Prostate gland (tissue), 2 donors: ENCODE measurements at regions not wholly inside any gene's neighbourhood (a gene's known extent, or its start where the extent isn't known, plus 50 kb on each side); places are given as distances from the start of the nearest gene placed in this dataset.

Experiments
- DNase-seq: peaks from one replicate; pipeline ENCODE4 v3.0.0-alpha.2; 2019; ENCODE audit warnings: low spot score
- H3K27ac ChIP-seq, 2 donors: fragments of 200-600 bp; sonication (generic); 2 replicates each; pipeline ENCODE4 v1.5.1; 2017 to 2019
- H3K27me3 ChIP-seq: fragments of 200-600 bp; sonication (generic); replicated peaks from 2 replicates; pipeline ENCODE4 v1.5.1; 2019; ENCODE audit not compliant: insufficient read depth
- H3K36me3 ChIP-seq, 2 donors: fragments of 200-600 bp; sonication (generic); 1 replicate in 1 of 2; 2 replicates in 1 of 2; pipeline versions ENCODE4 v1.5.1 to v1.8.1; 2017 to 2019
- H3K4me1 ChIP-seq: fragments of 200-600 bp; sonication (generic); replicated peaks from 2 replicates; pipeline ENCODE4 v1.5.1; 2019
- H3K4me3 ChIP-seq, 2 donors: fragments of 200-600 bp; sonication (generic); 2 replicates each; pipeline ENCODE4 v1.5.1; 2017 to 2019
- H3K9me3 ChIP-seq: fragments of 200-600 bp; sonication (generic); 2 replicates; pipeline ENCODE4 v1.5.1; 2017
- POLR2A ChIP-seq: fragments of 450-650 bp; IDR thresholded peaks from one replicate; pipeline ENCODE4 v1.6.1; 2016; ENCODE audit warnings: antibody characterized with exemption, mild to moderate bottlenecking
- POLR2AphosphoS5 ChIP-seq: sonication (generic); formaldehyde crosslinking; IDR thresholded peaks from one replicate; pipeline ENCODE4 v1.6.1; 2017; ENCODE audit warnings: antibody characterized with exemption
- WGBS: methylation state at CpG from one replicate; pipeline ENCODE4 v1.1.5; 2018; 5-methylcytosine and 5-hydroxymethylcytosine counted together
- intact Hi-C: fragments of 100-400 bp; cut with DNase I; formaldehyde crosslinking; loops from one replicate; pipeline ENCODE4 v1.14.2; 2022
- TF ChIP-seq, protein P1 (sequence below), 4 experiments: fragments of 200-600 bp in 2 of 4; fragments of 450-650 bp in 2 of 4; sonication (generic) in 2 of 4; IDR thresholded peaks; 1 replicate in 3 of 4; 2 replicates in 1 of 4; pipeline ENCODE4 v1.5.1; 2016 to 2019; ENCODE audit warnings: antibody characterized with exemption in 4 of 4, mild to moderate bottlenecking in 2 of 4, moderate library complexity in 2 of 4

DNA sequence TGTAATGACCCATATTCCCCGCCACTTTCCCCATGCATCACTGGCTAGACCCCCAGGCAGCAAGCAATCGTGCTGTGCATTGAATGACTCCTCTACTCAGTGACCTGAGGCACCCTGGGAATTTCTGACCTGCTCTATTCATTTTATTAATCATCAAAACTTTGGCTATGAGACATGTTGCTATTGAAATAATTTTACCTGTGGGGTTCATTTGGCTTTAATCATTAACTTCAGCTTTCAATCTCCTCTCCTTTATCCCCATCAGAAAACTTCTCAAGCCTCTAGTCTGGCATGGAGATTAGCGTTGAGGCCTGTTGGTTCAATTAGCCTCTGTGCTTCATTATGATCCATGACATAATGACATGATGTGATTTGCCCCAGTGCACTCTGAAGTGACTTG lies 429.0 kb downstream of the ZNF608 start:
- DNase-seq = no peak
- Histone ChIP-seq H3K36me3 (no peaks in the 10 kb centered on the region), H3K27me3 (no peaks in the 10 kb centered on the region), H3K4me1 (no peaks in the 10 kb centered on the region), H3K4me3 (no peak overlapping the region), H3K9me3 (no peaks in the 10 kb centered on the region), H3K27ac (no peak overlapping the region)
- intact Hi-C loops = no loop called here
- TF ChIP-seq, protein P1, sequence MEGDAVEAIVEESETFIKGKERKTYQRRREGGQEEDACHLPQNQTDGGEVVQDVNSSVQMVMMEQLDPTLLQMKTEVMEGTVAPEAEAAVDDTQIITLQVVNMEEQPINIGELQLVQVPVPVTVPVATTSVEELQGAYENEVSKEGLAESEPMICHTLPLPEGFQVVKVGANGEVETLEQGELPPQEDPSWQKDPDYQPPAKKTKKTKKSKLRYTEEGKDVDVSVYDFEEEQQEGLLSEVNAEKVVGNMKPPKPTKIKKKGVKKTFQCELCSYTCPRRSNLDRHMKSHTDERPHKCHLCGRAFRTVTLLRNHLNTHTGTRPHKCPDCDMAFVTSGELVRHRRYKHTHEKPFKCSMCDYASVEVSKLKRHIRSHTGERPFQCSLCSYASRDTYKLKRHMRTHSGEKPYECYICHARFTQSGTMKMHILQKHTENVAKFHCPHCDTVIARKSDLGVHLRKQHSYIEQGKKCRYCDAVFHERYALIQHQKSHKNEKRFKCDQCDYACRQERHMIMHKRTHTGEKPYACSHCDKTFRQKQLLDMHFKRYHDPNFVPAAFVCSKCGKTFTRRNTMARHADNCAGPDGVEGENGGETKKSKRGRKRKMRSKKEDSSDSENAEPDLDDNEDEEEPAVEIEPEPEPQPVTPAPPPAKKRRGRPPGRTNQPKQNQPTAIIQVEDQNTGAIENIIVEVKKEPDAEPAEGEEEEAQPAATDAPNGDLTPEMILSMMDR (IDR thresholded peaks at IDR 0.05) = no peak
- TF ChIP-seq POLR2AphosphoS5 = no peak
- TF ChIP-seq POLR2A = no peak
- WGBS = 96% methylated on average over 3 of the region's 3 CpGs

DNA sequence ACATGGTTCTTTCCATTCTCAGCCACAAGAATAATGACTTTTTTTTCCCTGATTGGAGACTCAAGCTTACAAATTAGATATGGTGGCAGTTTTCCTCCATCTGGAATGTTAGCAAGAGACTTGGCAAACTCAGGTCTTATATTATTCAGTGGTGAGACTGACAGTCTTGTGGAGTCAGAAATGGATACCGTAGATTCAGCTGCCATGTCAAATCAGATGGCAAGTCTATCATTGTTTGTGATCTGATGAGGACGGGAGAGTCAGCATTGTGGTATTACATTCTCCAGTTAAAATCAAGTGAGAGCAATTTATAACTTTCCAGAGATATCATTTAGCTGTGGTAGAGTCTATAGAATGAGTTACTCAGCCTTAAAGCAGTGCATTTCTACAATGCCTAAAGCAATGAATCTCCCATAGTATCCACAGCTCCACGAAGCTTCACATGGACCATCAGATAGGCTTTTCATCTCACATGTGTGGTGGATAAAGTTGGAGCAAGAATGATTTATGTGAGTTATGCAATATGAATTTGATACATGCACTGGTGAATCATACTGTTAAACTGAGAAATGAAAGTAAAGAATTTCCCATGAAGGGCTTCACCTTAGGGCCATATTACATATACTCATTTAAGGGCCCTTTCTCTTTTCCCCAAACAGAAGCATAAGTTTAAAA lies 430.6 kb downstream of the ZNF608 start:
- WGBS = 84% methylated on average over 3 of the region's 3 CpGs
- no peaks in the 10 kb centered on the region for H3K27me3 ChIP-seq
- TF ChIP-seq POLR2A (no peak), POLR2AphosphoS5 (no peak)
- TF ChIP-seq, protein P1 (IDR thresholded peaks at IDR 0.05) = no peak

DNA sequence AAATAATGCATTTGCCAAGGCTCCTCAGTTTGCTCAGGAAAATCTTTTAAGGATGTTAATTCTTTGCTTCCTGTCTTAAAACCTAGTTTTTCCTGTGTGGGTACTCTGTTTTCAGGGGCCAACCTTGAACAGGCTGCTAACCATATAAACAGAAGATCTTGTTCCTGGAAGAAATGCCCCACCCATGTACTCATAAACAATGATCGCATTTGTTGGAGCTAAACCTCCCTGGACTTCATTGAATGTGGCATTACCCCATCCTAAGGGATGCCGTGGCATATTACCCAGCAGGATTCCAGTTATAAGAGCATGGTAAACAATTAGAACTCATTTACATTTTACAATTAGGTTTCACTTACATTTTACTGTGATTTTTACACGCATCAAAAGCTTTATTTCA lies 436.0 kb downstream of the ZNF608 start:
- H3K27me3 ChIP-seq = no peaks in the 10 kb centered on the region
- H3K9me3 ChIP-seq = no peaks in the 10 kb centered on the region
- no peak overlapping the region for H3K4me3 ChIP-seq
- H3K27ac ChIP-seq = no peak overlapping the region
- DNase-seq = peak; percentile 32
- no peaks in the 10 kb centered on the region for H3K36me3 ChIP-seq
- TF ChIP-seq POLR2A = no peak
- peak; percentile 45 for TF ChIP-seq POLR2AphosphoS5
- 36% methylated on average over 3 of the region's 3 CpGs for WGBS
- intact Hi-C loops = no loop called here
- no peaks in the 10 kb centered on the region for H3K4me1 ChIP-seq

More for the DNA sequence above, 430.6 kb downstream of the ZNF608 start:
- H3K4me3 ChIP-seq = no peak overlapping the region
- intact Hi-C loops = no loop called here
- no peak for DNase-seq
- no peaks in the 10 kb centered on the region for H3K36me3 ChIP-seq
- no peak overlapping the region for H3K27ac ChIP-seq
- no peaks in the 10 kb centered on the region for H3K4me1 ChIP-seq
- no peaks in the 10 kb centered on the region for H3K9me3 ChIP-seq

DNA sequence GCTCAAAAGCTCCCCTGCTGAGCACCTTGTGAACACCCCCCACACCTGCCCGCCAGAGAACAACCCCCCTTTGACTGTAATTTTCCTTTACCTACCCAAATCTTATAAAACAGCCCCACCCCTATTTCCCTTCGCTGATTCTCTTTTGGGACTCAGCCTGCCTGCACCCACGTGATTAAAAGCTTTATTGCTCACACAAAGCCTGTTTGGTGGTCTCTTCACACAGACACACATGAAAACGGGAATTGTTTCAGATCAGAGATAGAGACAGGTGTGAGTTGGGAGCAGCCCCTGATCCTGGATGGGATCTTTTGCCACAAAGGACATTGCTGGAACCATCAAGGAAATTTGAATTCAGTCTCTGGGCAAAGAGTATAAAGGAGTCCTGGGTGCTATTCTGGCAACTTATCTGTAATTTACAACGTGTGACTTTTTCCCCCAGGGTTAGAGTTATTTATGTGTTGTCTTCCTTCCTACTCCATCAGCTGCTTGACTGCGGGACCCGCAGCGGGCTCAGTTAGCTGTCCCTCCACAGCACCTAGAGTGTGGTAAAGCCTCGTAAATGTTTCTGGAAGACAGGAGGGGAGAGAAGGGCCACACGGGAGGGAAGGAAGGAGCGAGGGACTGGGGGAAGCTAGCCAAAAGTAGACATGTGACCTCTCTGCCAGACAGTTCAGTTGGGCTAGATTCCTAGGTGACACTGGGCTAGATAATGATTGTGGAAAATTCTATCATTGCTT lies 437.0 kb downstream of the ZNF608 start:
- TF ChIP-seq, protein P1 (IDR thresholded peaks at IDR 0.05) = no peak
- no peak for TF ChIP-seq POLR2A
- TF ChIP-seq POLR2AphosphoS5 = no peak
- H3K36me3 ChIP-seq = no peaks in the 10 kb centered on the region
- no peak overlapping the region for H3K4me3 ChIP-seq
- no peak overlapping the region for H3K27ac ChIP-seq
- WGBS = 46% methylated on average over 11 of the region's 11 CpGs
- no peaks in the 10 kb centered on the region for H3K9me3 ChIP-seq
- no peak for DNase-seq
- H3K27me3 ChIP-seq = no peaks in the 10 kb centered on the region
- no peaks in the 10 kb centered on the region for H3K4me1 ChIP-seq
- intact Hi-C loops = no loop called here

DNA sequence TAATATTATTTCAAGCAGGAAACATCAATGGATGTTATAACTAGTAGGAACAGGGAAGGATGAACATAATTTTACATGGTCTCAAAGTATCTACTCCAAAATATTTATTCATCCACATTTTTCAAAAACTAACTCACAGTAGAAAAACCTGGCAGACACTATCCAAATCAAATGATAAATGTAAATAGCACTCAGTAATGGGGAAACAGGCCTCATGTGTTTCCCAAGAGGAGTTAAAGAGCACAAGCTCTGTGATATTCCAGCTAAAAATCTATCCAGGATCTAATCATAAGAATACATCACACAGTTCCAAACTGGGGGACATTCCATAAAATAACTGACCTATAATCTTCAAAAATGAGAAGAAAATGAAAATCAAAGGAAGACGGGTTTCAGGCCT lies 443.1 kb downstream of the ZNF608 start:
- Histone ChIP-seq H3K36me3 (no peaks in the 10 kb centered on the region), H3K9me3 (no peaks in the 10 kb centered on the region), H3K27me3 (no peaks in the 10 kb centered on the region), H3K4me1 (no peaks in the 10 kb centered on the region), H3K4me3 (no peak overlapping the region), H3K27ac (no peak overlapping the region)
- intact Hi-C loops = no loop called here
- TF ChIP-seq, protein P1 (IDR thresholded peaks at IDR 0.05) = no peak
- no peak for TF ChIP-seq POLR2AphosphoS5
- TF ChIP-seq POLR2A = no peak
- WGBS = 93% methylated on average over 1 of the region's 1 CpG
- no peak for DNase-seq
